GM21381 (cell line): ENCODE measurements at regions not wholly inside any gene's neighbourhood (a gene's known extent, or its start where the extent isn't known, plus 50 kb on each side); places are given as distances from the start of the nearest gene placed in this dataset.

ENCODE experiments used
- ATAC-seq: cut with Tn5 transposase; IDR thresholded peaks from one replicate; pipeline ENCODE4 v1.9.1; 2021; ENCODE audit warnings: mild to moderate bottlenecking, moderate library complexity; ENCODE audit not compliant: unreplicated experiment

DNA sequence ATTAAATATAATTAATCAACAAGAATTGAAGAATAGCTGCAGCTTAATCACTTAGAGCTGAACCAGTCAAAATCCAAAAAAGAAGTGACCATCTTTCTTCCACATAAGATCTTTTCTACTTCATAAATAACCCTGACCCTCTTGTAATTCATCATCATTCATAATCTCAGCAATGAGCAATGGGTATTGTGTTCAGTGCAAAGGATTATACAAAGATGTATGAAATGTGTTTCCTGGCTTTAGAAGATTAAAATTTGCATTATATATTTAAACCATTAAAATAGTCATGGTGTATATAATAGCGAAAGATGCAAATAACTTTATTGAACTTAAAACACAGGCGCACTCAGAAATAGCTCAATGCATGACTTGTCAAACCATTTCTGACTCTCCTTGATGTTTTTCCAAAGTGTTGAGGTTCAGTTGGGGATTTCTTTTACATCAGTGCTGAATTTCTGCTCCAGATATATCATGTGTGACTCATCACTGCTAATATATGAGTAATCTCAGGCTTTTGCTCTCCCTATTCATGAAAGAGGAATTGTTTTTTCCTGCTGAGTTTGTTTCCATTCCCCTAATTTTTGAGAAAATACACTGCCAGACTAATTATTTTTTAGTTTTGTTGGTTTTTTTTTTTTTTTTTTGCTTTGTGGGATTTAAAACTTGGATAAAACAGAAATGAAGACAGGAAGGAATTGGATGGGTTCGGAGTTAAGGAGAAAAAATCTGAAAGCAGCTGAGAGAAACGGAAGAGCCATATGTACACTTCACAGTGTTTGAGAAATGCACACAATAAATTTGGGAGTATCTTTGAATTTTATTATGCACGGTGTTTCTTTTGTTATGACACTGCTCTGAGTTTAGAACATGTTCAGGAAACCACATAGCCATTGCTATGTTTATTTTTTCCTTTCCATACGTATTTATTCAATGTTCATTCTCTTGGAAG is 290.1 kb upstream of the PCDH7 start:
- no peak for ATAC-seq

DNA sequence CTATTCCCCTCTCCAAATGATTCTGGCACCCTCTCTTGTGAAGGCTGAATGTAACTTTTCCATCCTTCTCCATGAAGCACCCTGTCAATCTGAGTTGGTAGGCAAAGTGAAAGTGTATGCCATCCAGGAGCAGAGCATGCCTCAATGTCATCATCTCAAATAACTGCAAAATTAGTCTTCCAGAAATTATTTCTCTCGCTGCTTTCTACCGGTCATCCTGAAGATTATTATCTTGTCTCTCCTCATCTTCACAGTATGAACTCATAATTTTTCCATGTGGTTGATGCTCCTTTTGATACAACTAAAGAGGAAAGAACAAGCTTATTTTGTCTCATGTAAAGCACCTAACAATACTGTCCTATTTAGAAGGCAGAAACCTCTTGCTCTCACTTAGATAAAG is 285.5 kb upstream of the PCDH7 start:
- no peak for ATAC-seq

DNA sequence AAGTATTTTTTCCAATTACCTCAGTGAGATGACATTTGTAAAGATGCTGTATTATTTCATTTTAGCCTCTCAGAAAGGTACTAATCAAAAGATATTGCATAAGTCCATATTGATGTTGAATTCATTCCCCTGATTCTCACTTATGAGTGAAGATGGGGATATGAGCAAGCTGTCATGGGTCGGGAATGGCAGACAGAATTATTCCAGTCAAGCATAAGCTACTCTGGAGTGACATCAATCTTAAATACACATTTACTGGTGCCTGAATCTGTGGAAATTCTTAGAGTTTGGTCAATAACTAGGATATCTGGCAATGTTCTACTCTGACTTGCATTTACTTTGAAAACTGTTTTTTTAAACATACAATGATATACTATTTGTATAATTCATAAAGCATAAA is 283.8 kb upstream of the PCDH7 start:
- no peak for ATAC-seq

DNA sequence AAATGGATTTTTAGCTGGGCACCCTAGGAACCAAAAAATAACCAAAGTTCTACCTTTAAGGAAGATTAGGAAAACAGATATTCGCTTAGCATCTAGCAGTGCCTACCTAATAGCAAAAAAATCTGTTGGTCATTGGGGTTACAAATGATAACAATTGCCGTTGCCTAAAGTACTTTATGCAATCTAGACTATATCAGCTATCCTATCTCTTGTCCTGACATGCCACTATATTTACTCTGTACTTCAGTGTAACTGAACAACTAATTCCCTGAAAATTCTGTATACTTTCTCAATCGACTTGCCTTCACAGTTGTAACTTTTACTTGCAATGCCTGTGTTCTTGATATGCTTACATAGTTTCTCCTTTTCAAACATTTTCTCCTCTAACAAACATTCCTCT is 282.9 kb upstream of the PCDH7 start:
- no peak for ATAC-seq

DNA sequence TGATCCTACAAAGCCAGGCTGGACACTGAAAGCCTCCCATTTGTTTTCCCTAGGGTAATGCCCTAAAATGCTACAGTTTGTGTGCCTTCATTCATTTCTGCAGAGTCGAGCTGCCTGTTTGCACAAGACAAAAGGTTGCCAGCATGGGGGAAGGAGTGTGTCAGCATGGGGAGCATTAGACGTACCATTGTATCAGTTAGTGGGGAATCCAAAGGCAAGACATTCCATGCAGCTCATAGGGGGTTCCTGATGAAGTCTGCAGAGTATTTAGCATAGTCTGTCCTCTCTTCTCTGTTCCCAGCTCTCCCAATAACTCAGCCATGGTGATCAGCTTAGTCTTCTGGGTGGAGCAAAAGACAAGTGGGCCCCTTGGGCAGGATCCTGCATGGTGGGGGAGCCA is 276.9 kb upstream of the PCDH7 start:
- ATAC-seq = no peak

DNA sequence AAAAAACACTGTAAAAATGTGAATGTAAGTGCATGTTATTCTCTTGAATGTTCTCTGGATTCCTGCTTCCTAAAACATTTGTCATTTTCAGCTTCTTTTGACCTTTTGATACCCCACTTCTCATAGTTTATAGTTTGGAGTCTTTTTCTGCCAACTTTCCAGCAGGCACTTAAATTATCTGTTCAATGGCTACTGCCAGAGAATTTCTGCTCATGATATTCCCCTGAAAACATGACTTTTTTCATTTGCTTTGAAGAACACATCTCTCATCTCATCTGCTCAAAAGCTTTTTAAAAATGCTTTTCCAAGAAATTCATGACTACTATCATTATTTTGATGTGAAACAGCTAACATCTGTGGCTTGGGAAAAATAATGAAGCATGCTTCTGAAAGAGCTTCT is 269.7 kb upstream of the PCDH7 start:
- no peak for ATAC-seq

DNA sequence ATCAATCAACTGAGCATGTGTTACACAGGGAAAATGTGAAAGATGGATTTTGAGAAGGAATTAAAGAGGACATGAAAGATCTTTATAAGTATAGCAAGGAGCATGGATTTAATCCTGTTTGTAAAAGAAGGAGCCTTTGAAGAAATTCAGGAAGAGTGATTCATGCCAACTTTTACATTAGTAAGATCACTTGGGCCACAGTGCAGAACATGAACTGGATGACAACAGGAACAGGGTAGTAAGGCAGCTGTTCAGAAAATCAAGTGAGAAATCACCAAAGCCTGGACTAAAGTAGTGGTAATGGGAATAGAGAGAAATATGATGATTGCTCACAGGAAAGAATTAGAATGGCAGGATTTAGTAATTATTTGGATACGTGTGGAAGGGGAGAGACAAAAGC is 265.7 kb upstream of the PCDH7 start:
- ATAC-seq = no peak

DNA sequence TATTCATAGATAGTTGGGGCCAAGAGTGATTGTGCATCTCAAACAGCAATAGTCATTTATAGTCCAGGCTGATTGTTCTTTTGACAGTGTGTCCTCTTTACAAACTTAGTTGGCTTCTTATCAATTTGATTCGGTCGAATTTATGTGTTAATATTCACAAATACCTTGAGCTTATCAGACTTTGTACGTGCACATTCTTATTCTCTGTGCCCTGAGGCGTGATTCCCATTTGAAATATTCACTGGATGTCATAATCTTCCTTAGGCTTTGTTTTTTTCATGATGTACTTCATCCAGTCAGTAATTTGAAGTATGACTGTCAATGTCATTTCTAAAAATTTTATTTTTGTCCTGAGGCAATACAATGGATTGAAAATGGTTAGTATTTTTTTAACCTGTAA is 263.5 kb upstream of the PCDH7 start:
- ATAC-seq = no peak

DNA sequence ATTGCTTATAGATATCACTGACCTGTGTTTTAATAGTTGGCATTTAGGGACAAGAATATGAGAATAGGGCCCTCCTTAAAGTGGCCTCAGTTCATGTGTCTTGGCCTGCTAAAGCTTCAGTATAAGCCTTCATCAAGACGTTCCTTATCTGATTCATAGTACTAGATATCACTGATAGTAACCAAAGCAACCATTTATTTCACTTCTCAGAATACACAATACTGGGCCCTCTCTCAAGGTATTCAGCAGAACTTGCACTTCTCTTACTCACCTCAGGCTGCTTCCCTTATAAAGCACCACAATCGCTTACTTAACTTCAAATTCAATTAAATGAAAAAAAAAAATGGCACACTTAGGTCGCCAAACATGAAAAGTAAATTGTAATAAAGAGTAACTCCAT is 259.4 kb upstream of the PCDH7 start:
- no peak for ATAC-seq

DNA sequence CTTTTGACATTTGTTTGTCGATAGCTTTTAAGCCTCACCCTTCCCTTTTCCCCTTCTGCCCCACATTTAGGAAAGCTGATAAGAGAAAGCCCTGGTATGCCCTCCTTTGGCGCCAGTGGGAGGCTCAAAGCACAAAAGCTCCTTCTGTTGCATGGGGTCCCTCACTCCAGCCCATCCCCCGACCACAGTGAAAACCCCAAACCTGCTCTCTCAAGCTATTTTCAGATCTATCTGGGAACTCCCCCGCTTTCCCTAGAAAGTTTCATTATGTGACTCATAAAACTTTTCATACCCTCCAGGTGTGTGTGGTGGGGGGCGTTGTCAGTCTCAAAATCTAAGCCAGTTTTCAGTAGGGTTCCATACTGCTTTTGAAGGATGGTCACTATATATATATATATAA is 259.0 kb upstream of the PCDH7 start:
- no peak for ATAC-seq

DNA sequence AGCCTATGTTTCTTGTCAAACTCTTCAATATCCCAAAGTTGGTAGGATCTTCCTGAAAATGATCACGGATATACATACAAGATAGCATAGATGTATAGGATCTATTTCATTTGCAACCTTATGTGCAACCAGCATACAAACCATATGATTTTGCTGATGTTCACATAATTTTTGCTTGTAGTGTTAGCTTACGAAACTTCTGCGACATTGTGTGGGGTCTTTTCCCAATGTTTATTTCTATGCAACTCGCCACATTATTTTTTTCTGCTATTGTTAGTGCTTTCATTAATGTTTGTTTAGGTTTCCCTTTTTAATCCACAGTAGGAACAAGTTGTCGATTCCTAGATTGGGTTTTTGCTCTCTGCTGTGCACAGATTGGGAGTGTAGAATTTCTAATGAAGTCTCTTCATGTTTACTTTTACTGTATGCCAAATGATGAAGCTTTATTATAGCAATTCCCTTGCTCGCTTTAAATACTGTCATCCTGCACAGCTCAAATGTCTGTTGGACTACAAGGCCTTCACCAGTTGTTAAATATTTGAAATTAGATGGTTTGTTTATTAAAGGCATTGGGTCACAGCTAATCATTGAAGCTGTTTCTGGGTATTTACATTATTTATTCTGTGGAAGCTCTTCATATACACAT is 257.6 kb upstream of the PCDH7 start:
- no peak for ATAC-seq

DNA sequence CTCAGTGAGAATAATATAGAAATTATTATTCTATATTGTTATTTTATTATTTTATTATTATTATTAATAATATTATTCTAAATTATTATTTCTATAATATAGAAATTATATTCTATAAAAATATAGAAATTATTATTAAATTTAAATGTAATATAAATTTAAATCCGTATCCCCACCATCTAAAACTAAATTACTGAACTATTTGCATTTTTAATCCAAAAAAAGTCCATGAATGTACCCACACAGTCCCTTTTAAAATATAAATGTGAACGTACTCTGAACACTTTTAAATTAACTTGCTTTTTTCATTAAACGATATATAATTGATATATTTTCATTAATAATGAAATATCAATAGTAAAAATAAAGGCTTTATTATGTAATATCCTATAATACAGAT is 248.3 kb upstream of the PCDH7 start:
- no peak for ATAC-seq

DNA sequence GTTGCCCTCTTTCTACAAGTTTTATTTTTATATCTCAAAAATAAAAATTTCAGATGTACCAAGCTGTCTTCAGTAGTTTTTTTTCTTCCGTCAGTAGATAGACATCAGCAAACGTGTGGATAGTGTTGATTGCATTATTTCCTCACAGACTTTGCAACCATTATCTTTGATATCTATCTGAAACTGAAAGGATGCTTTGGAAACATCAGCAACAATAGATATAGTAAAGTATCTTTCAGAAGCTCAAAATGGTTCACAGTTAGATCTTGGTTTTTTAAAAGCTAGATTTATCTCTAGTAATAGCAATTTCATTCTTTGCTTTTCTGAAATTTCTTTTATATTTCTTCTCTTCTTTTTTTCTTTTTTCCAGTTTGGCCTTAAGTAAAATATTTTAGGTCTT is 246.9 kb upstream of the PCDH7 start:
- no peak for ATAC-seq

DNA sequence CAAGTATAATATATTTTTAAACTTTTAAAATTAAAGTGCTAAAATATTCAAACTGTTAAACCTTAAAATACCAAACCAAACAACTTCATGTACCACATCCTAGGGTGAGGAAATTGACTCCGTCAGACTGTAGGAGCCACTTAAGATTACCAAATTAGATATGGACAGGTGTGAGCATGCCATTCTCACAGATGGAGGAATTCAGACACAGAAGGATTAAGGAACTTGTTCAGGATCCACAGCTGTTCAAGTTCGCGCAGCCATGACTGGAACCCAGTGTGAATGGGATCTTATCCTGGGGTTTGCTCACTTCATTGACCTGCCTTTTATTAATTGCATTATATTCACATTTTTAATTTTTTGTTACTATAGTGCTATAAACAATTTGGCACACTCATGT is 224.9 kb upstream of the PCDH7 start:
- no peak for ATAC-seq

DNA sequence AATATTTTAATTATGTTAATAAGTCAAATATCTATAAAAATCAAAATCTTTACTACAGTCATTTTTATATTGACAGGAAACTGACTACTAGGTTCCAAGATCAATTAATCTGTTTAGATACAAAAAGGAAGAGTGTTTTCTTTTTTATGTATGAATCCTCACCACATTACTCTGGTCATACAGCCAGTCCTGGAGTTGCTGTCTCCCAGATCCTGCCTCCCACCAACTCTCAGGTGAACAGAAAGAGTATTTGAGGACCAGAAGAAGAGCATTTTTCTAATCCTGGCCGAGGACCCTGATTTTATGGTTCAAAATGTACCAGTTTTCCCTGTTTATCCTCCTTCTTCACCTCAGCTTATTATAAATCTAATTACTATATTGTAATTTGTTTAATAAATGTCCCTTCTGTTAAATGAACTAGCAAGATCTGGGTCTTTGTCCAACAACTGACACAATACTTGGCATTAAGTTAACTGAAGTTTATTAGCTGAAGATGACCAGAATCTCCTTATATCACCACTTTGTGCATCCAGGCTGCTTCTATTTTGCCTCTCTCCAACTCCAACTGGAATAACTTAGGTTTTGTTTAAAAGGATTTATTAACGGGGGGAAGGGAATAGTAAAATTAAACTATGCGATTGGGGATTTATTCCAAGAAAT is 224.4 kb upstream of the PCDH7 start:
- ATAC-seq = no peak

DNA sequence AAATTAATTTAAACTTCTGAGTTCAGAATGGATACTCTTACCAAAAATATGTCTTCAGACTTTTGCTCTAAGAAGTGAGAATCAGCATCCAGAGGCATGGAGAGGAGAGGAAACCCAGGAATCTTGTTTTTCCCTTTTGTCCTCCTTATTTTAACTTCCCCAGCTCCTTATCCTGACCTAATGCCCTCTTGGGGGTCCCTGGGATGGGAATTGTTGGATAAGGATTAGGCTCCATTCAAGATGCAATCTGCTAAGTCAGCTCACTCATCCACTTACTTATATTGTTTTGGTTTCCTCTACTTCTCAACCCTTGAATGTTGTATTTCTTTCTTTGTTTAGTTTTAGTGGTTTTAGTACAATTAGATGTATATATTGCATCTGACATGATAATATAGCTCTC is 208.4 kb upstream of the PCDH7 start:
- ATAC-seq = no peak

DNA sequence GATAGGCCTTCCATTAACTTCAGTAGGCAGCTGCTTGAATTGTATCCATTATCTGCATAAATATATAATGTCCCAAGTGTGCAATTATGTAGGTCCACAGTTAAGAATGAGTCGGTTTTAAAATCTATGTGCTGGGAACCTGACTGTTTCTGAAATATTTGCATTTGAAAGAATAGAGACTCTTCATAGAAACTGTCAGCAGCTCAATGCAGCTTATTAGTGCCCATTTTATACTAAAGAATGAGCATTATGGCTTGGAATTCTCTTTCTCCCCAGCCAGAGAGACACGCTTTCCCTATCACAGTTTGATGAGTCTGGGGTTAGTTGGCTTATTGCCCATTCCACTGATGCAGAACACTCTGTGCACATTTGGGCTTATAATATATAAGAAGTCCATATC is 202.0 kb upstream of the PCDH7 start:
- ATAC-seq = no peak

DNA sequence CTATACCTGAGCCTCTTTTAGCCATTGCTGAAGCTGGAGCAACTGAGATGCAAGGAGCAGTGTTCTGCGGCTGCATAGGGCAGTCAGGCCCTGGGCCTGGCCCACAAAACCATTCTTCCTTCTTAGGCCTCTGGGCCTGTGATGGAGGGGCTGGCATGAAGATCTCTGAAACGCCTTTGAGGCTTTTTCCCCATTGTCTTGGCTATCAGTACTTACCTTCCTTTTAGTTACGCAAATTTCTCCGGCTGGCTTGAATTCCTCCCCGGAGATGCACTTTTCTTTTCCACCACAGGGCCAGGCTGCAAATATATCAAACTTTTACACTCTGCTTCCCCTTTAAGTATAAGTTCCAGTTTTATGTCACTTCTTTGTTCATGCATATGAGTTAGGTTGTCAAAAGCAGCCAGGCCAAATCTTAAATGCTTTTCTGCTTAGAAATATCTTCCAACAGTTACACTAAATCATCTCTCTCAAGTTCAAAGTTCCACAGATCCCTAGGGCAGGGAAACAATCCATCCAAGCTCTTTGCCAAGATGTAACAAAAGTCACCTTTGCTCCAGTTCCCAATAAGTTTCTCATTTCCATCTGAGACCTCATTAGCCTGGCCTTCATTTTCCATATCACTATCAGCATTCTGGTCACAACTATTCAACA is 194.4 kb upstream of the PCDH7 start:
- no peak for ATAC-seq

DNA sequence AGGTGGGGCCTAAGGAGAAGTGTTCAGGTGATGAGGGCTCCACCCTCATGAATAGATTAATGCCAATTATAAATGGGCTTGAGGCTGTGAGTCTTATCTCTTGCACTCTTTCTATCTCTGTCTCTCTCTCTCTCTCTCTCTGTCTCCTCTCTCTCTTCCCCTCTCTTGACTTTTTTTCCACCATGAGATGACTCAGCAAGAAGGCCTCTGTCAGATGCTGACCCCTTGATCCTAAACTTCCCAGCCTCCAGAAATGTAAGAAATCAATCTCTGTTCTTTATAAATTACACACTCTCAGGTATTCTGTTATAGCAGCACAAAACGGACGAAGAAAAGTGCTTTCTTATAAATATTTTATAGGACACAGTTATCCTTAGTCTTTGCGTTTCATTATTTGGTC is 184.9 kb upstream of the PCDH7 start:
- ATAC-seq = no peak

DNA sequence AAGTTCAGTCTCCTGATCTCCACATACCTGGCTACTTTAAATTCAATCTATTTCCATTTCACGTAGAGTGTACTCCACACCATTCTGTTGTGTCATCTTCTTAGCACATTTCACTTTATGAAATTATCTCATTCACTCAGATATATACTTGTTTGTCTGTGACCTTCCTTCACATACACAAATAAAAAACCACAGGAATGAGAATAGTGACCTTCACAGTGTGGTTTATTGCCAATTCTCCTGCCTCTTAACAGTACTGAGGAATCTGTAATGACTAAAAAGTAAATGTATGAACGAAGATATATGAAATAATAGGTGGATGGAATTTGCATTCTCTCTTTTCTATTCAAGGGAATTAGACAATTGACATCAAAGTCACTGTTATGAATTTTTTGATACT is 183.9 kb upstream of the PCDH7 start:
- ATAC-seq = no peak

DNA sequence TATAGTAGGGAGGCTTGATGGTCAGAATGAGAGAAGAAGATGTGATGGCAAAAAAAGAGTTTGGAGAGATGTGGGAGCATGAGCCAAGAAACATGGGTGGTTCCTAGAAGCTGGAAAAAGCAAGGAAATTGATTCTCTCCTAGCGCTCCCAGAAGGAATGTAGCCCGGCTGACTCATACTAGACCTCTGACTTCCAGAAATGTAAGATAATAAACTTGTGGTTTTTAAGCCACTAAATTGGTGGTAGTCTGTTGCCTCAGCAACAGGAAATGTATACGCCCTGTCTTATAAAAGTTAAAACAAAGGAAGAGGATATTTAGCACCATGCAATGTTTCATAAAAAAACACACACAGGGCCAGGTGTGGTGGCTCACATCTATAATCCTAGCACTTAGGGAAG is 182.7 kb upstream of the PCDH7 start:
- no peak for ATAC-seq

DNA sequence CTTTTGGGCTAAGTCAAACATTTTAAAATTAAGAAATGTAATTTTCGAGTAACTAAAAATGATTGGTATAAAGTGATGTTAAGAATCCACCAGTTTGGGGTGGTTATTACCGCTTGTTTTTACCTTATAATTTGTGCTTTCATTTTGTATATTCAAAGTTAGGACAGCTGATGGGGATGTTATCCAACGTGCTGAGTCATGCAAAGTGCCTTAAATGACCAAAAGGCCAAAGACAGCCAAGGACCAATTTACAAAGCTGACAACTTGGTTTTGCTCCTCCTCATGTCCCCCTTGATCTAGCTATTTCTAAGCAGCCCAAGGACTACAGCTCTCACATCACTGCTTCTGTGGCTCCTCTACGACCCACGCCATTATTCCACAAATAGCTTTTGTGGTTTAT is 181.4 kb upstream of the PCDH7 start:
- ATAC-seq = no peak
